HepG2 (cell line): ENCODE measurements at regions not wholly inside any gene's neighbourhood (a gene's known extent, or its start where the extent isn't known, plus 50 kb on each side); places are given as distances from the start of the nearest gene placed in this dataset.

Experiments
- AGO1 ChIP-seq: fragments of 200-400 bp; formaldehyde crosslinking; IDR thresholded peaks from 2 replicates; pipeline ENCODE4 v1.6.1; 2017; ENCODE audit warnings: mild to moderate bottlenecking, low read depth, low read length, moderate library complexity; ENCODE audit not compliant: poor library complexity, severe bottlenecking
- CCDC6 ChIP-seq: sonication (generic); formaldehyde crosslinking; IDR thresholded peaks from 2 replicates; pipeline ENCODE4 v1.8.1; 2022; ENCODE audit warnings: mild to moderate bottlenecking, missing genetic modification reagents, moderate library complexity
- CEBPG ChIP-seq: IDR thresholded peaks from 2 replicates; pipeline ENCODE4 v1.6.1; 2016
- CHCHD3 ChIP-seq: sonication (generic); formaldehyde crosslinking; IDR thresholded peaks from 2 replicates; pipeline ENCODE4 v1.8.0; 2022; ENCODE audit warnings: mild to moderate bottlenecking, missing genetic modification reagents, moderate library complexity
- GPN1 ChIP-seq: sonication (generic); formaldehyde crosslinking; IDR thresholded peaks from 2 replicates; pipeline ENCODE4 v1.5.1; 2020; ENCODE audit warnings: missing genetic modification reagents, borderline replicate concordance
- HNRNPL ChIP-seq: fragments of 200-400 bp; formaldehyde crosslinking; IDR thresholded peaks from 2 replicates; pipeline ENCODE4 v1.6.1; 2017; ENCODE audit warnings: mild to moderate bottlenecking, low read depth, low read length
- HOXA9 ChIP-seq: sonication (generic); formaldehyde crosslinking; IDR thresholded peaks from 2 replicates; pipeline ENCODE4 v1.8.1; 2022; ENCODE audit warnings: missing genetic modification reagents, mild to moderate bottlenecking, moderate library complexity, borderline replicate concordance
- KAT7 ChIP-seq: IDR thresholded peaks from 2 replicates; pipeline ENCODE4 v1.6.1; 2018; ENCODE audit warnings: borderline replicate concordance, missing compliant biosample characterization
- MYNN ChIP-seq: sonication (generic); formaldehyde crosslinking; IDR thresholded peaks from 2 replicates; pipeline ENCODE4 v1.4.0; 2020; ENCODE audit warnings: mild to moderate bottlenecking, low read depth, missing genetic modification reagents
- NR2C2 ChIP-seq: sonication (generic); formaldehyde crosslinking; IDR thresholded peaks from 2 replicates; pipeline ENCODE4 v1.4.0; 2020; ENCODE audit warnings: missing genetic modification reagents, mild to moderate bottlenecking, moderate library complexity, borderline replicate concordance
- PATZ1 ChIP-seq: sonication (generic); formaldehyde crosslinking; IDR thresholded peaks from 2 replicates; pipeline ENCODE4 v1.4.0; 2020; ENCODE audit warnings: missing genetic modification reagents
- RBM22 ChIP-seq: fragments of 200-400 bp; formaldehyde crosslinking; optimal IDR thresholded peaks from 2 replicates; pipeline ENCODE3; 2017; ENCODE audit warnings: mild to moderate bottlenecking, low read length, moderate library complexity
- SKI ChIP-seq: fragments of 450-650 bp; IDR thresholded peaks from one replicate; pipeline ENCODE4 v1.6.1; 2018; ENCODE audit warnings: mild to moderate bottlenecking; ENCODE audit not compliant: partially characterized antibody
- SMARCC2 ChIP-seq: fragments of 450-650 bp; IDR thresholded peaks from 2 replicates; pipeline ENCODE4 v1.6.1; 2017; ENCODE audit warnings: antibody characterized with exemption, mild to moderate bottlenecking
- SRF ChIP-seq: IDR thresholded peaks from 2 replicates; pipeline ENCODE4 v1.6.1; 2011; ENCODE audit warnings: mild to moderate bottlenecking, low read depth, low read length, moderate library complexity
- SRSF1 ChIP-seq: fragments of 200-400 bp; formaldehyde crosslinking; optimal IDR thresholded peaks from 2 replicates; pipeline ENCODE3; 2017; ENCODE audit warnings: mild to moderate bottlenecking, low read depth, low read length, moderate library complexity
- TBX2 ChIP-seq: sonication (generic); formaldehyde crosslinking; IDR thresholded peaks from 2 replicates; pipeline ENCODE4 v1.5.0; 2020; ENCODE audit warnings: missing genetic modification reagents, mild to moderate bottlenecking, borderline replicate concordance
- ZBTB39 ChIP-seq: sonication (generic); formaldehyde crosslinking; IDR thresholded peaks from 2 replicates; pipeline ENCODE4 v1.5.0; 2020; ENCODE audit warnings: missing genetic modification reagents
- ZBTB7A ChIP-seq: sonication (generic); formaldehyde crosslinking; IDR thresholded peaks from 2 replicates; pipeline ENCODE4 v1.8.0; 2022; ENCODE audit warnings: mild to moderate bottlenecking, missing genetic modification reagents
- ZFX ChIP-seq: sonication (generic); formaldehyde crosslinking; IDR thresholded peaks from 2 replicates; pipeline ENCODE4 v1.4.0; 2020; ENCODE audit warnings: mild to moderate bottlenecking, low read depth, missing genetic modification reagents, moderate library complexity
- ZMYM4 ChIP-seq: sonication (generic); formaldehyde crosslinking; IDR thresholded peaks from 2 replicates; pipeline ENCODE4 v1.8.1; 2023; ENCODE audit warnings: mild to moderate bottlenecking, missing genetic modification reagents
- ZNF331 ChIP-seq: sonication (generic); formaldehyde crosslinking; IDR thresholded peaks from 2 replicates; pipeline ENCODE4 v1.4.0; 2020; ENCODE audit warnings: missing genetic modification reagents
- ZNF382 ChIP-seq: sonication (generic); formaldehyde crosslinking; IDR thresholded peaks from 2 replicates; pipeline ENCODE4 v1.5.0; 2020; ENCODE audit warnings: missing genetic modification reagents, mild to moderate bottlenecking, borderline replicate concordance
- ZNF598 ChIP-seq: sonication (generic); formaldehyde crosslinking; IDR thresholded peaks from 2 replicates; pipeline ENCODE4 v1.5.1; 2020; ENCODE audit warnings: mild to moderate bottlenecking, missing genetic modification reagents, borderline replicate concordance
- ZNF615 ChIP-seq: sonication (generic); formaldehyde crosslinking; IDR thresholded peaks from 2 replicates; pipeline ENCODE4 v1.5.0; 2020; ENCODE audit warnings: mild to moderate bottlenecking, missing genetic modification reagents, borderline replicate concordance
- ZNF816 ChIP-seq: sonication (generic); formaldehyde crosslinking; IDR thresholded peaks from 2 replicates; pipeline ENCODE4 v1.8.0; 2022; ENCODE audit warnings: missing genetic modification reagents, mild to moderate bottlenecking, borderline replicate concordance
- TF ChIP-seq, protein P1 (sequence below): IDR thresholded peaks from 2 replicates; pipeline ENCODE4 v1.6.1; 2016; ENCODE audit warnings: low read depth

GRCh38 chr6:168244961-168245551 is 74.5 kb downstream of the DACT2 start (continued):
- TF ChIP-seq SRSF1: no peak
- TF ChIP-seq ZNF615 (CRISPR knock-in tag): no peak
- TF ChIP-seq CEBPG (CRISPR knock-in tag): peak; percentile 66
- TF ChIP-seq ZBTB39 (CRISPR knock-in tag): peak; percentile 89; the same call in 1 of the 2 replicates
- TF ChIP-seq ZFX (CRISPR knock-in tag): peak; percentile 86
- TF ChIP-seq RBM22: no peak
- no peak for TF ChIP-seq AGO1
- peak; percentile 91 for TF ChIP-seq ZNF331 (CRISPR knock-in tag)
- peak; percentile 83 for TF ChIP-seq TBX2
- peak; percentile 54; the same call in 1 of the 2 replicates for TF ChIP-seq ZBTB7A (CRISPR knock-in tag)
- no peak for TF ChIP-seq GPN1 (CRISPR knock-in tag)
- TF ChIP-seq ZNF598 (CRISPR knock-in tag): no peak
- TF ChIP-seq SMARCC2: no peak
- TF ChIP-seq CHCHD3 (CRISPR knock-in tag): no peak
- peak; percentile 47; the same call in 1 of the 2 replicates for TF ChIP-seq ZMYM4 (CRISPR knock-in tag)
- peak; percentile 33; the same call in 1 of the 2 replicates for TF ChIP-seq NR2C2
- no peak for TF ChIP-seq ZNF816 (CRISPR knock-in tag)
- peak; percentile 51 for TF ChIP-seq PATZ1
- TF ChIP-seq ZNF382 (CRISPR knock-in tag): no peak
- no peak for TF ChIP-seq MYNN (CRISPR knock-in tag)
- TF ChIP-seq KAT7 (CRISPR knock-in tag): no peak
- TF ChIP-seq SKI: peak; percentile 75
- TF ChIP-seq HOXA9 (CRISPR knock-in tag): no peak
- no peak for TF ChIP-seq CCDC6 (CRISPR knock-in tag)
- TF ChIP-seq HNRNPL: no peak
- TF ChIP-seq, protein P1, sequence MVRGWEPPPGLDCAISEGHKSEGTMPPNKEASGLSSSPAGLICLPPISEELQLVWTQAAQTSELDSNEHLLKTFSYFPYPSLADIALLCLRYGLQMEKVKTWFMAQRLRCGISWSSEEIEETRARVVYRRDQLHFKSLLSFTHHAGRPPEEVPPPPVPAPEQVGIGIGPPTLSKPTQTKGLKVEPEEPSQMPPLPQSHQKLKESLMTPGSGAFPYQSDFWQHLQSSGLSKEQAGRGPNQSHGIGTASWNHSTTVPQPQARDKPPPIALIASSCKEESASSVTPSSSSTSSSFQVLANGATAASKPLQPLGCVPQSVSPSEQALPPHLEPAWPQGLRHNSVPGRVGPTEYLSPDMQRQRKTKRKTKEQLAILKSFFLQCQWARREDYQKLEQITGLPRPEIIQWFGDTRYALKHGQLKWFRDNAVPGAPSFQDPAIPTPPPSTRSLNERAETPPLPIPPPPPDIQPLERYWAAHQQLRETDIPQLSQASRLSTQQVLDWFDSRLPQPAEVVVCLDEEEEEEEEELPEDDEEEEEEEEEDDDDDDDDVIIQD (CRISPR knock-in tag): peak; percentile 76; the same call in 1 of the 2 replicates
- TF ChIP-seq SRF: no peak
